Stimulated activated CD8-positive, alpha-beta memory T cell treated with anti-CD3 and anti-CD28 coated beads, Interleukin-7, amount 100 ng/mL, for 48 hours (primary cell): ENCODE measurements at regions not wholly inside any gene's neighbourhood (a gene's known extent, or its start where the extent isn't known, plus 50 kb on each side); places are given as distances from the start of the nearest gene placed in this dataset.
"Not testable (repeated sequence)": the region's sequence is repeated elsewhere in the genome, so short reads cannot be mapped to it uniquely, and the experiment has no call there.

ENCODE experiments used
- DNase-seq, 2 donors: peaks; one replicate each; pipeline ENCODE4 v3.0.0-alpha.2; 2020; ENCODE audit warnings: low read depth in 1 of 2; ENCODE audit errors: extremely low read depth in 1 of 2

- DNase-seq, result no peak
Observed at GRCh38 chr2:109690822-109691541, 76.8 kb downstream of the SOWAHC start.

DNA sequence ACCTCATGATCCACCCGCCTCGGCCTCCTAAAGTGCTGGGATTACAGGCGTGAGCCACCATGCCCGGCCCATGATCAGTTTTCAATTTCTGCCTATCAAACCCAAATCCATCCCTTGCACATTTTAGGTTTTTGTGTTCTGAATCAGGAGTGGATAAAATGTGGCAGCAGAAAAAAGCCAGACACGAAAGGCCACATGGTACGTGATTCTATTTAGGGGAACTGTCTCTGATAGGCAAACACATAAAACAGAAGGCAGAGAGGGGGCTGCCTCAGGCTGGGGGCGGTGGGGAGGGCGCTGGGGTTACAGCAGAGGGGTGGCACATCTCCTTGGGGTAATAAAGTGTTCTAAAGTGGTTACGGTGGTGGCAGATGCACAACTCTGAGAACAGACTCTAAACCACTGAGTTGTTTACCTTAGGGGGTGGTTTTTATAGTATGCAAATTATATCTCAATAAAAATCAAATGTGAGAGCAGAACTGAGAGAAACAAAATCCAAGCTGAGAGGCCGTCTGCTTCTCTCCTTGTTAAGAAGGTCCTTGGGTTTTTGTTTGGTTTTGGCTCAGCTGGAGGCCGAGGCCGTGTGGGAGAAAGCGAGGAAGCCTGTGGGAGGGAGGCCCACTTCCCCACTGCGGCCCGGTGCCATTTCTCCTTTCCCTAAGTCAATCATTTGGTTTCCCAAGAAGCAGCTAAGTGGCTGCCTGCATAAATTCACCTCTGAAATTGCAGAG, 78.0 kb downstream of the SOWAHC start:
- no peak for DNase-seq

DNA sequence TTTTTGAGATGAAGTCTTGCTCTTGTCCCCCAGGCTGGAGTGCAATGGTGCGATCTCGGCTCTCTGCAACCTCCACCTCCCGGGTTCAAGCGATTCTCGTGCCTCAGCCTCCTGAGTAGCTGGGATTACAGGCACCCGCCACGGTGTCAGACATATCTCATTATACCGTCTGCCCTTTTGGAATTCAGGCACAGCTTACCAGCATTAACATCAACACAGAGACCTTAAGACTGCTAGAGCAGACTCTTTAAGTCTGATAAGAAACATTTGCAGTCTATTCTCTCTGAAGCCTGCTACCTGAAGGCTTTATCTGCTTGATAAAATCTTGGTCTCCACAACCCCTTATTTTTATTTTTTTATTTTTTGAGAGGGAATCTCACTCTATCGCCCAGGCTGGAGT, 78.7 kb downstream of the SOWAHC start:
- not testable (repeated sequence) for DNase-seq

- peak; percentile 4 to 45 for DNase-seq
Observed at GRCh38 chr2:109693292-109693691, 79.1 kb downstream of the SOWAHC start.

DNA sequence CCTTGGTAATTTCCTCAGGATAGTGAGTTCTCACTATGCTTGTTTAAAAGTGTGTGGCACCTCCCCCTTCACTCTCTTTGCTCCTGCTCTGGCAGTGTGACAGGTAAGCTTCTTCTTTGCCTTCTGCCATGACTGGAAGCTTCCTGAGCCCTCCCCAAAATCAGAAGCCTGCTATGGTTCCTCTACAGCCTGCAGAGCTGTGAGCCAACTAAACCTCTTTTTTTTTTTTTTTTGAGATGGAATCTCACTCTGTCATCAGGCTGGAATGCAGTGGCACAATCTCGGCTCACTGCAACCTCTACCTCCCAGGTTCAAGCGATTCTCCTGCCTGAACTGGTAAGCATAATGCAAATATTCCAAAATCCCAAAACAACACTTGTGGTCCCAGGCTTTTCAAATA, 80.0 kb downstream of the SOWAHC start:
- DNase-seq, result no peak

DNA sequence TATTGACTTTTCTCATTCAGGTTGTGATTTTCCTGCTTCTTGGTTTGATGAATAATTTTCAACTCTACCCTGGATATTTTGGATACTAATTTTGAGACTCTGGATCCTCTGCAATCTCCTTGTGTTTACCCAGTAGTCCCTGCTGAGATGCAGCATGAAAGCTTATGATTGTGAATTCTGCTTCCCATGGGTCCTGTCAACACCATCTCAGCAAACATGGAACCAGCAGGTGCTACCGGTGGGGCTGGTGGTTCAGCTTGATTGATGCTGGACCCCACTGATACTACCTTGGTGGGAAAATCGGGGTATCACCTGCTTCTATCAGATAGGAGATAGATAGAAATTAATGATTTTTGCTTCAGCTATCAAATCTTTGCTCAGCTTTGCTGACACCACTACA, 81.1 kb downstream of the SOWAHC start:
- DNase-seq, result no peak

- no peak for DNase-seq
Observed at GRCh38 chr2:109699646-109700045, 85.5 kb downstream of the SOWAHC start.

- no peak for DNase-seq
Observed at GRCh38 chr2:109700680-109701274, 86.6 kb downstream of the SOWAHC start.

GRCh38 chr2:109701362-109701761, 87.2 kb downstream of the SOWAHC start:
- no peak for DNase-seq

DNA sequence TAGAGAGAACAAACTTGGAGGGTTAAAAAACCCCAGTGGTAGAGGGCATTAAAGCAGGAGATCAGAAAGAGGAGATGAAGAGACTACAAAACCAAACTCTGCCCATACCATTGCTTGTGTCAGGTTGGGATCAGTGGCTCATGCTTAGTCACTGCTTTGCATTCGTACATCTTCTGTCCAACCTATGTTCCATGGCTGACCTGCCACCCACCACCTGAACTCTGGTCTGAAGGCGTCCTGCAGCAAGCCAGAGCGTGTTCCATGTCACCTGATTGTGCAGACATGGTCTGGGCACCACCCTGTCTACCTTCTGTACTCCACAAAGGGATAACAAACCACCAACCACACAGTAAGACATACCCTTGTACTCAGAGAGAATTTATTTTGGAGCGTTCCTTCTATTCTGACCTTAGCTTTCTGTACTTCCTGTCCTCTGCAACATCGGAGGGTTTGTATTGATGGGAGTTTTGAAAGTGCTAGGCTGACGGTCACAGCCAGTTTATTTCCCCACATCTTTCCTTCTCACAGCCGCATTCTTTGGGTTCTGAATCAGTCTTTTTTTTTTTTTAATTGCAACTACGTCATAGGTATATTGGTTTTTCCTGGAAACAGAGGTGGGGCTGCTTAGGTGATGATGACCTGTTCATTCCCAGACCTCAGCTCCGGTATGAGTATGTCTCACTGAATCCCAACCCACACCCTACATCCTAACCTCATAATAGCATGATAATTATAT, 88.3 kb downstream of the SOWAHC start:
- no peak for DNase-seq

GRCh38 chr2:109703077-109703476, 88.9 kb downstream of the SOWAHC start:
- no peak for DNase-seq

- no peak for DNase-seq
Observed at GRCh38 chr2:109703798-109704197, 89.6 kb downstream of the SOWAHC start.

DNA sequence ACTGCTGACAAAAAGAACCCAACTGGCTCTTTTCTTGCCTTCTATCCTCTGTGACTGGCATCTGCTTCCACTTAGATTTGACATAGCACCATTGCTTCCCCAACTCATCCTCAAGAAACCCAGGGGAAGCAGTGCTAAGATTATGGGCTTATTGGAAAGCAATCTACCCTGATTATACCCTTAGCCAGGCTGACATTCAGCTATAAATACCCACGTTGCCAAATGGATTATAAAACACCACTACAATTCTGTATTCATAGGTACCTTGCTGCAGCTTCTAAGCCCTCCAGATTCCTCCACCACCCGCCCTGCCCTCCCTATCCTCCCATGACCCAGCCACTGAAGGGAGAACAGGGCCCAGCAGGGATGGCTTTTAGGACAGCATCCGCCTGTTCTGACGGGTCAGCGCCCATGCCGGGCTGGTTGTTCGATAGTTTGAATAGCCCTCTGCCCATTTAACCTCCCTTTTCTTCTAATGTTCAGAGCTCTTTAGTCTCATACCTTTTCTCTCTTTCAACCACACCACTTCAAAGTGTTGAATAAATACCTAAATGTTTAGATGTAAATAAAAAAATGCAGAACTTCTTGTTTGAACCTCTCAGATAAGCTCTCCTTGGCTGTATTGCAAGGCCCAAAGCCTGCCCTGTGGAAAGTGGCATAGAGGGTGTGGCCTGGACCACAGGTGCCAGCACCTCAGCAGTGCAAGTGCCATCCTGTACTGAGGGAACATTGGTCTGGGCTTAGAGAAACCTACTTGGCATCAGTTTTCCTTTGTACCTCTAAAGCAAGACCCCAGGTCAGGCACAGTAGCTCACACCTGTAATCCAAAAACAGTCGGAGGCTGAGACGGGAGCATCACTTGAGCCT, 86.6 kb upstream of the RGPD5 start:
- no peak for DNase-seq

DNA sequence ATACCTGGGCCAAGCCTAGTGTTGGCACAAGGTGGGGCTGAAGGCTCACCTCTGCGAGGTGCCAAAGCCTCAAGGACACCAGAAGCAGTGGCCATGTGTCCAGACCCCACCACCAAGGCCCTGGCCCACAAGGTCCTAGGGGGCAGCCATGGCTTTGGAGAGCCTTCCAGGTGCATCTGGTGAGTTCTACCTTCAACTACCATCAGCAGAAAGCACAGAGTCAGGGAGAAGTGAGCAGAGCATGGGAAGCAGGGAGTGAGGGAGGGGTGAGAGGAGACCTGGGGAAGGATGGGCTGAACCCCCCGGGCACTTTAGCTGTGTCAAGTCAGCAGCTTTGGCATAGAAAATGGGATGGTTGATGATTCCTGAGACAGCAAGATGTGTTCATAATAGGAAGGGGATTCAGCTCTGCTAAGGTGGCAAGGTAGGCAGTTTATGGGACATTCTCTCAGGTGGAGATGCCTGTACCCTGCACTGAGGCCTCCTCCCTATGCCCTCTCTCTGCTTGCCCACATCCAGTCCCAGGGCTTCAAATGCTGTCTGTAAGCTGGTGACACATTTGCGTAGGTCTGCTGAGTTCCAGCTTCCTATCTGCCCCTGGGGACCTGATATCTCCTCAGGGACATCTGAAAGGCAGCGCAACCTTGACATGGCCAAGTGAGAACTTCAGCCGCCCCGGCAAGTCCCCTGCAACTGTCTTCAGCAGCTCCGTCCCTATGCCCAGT, 83.4 kb upstream of the RGPD5 start:
- DNase-seq, result no peak

- DNase-seq, result no peak
Observed at GRCh38 chr2:109711230-109712122, 82.6 kb upstream of the RGPD5 start.

GRCh38 chr2:109712123-109712449, 82.0 kb upstream of the RGPD5 start:
- DNase-seq, result no peak

DNA sequence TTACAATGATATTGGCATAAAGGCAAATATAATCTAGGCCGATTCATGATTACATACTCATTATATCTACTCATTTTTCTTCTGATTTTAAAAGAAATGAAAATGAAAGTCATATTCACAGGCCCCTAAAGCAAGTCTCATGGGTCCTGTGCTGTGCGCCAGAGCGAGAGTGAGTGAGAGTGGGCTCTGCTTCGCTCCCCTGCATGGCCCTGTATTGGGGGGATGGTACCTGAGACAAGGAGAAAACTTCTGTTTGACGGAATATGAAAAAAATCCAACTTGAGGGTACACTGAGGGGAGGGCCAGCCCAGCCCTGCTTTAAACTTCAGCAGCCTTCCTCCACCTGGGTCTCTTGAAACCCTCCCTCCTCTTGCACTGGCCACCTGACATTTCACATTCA, 81.4 kb upstream of the RGPD5 start:
- DNase-seq, result no peak

GRCh38 chr2:109715313-109715805, 78.7 kb upstream of the RGPD5 start:
- no peak for DNase-seq

- not testable (repeated sequence) for DNase-seq
Observed at GRCh38 chr2:109716596-109716995, 77.5 kb upstream of the RGPD5 start.
